CD4-positive, alpha-beta T cell treated with Interleukin-4 for 4 hours (primary cell): ENCODE measurements at regions not wholly inside any gene's neighbourhood (a gene's known extent, or its start where the extent isn't known, plus 50 kb on each side); places are given as distances from the start of the nearest gene placed in this dataset.
"Not testable (repeated sequence)": the region's sequence is repeated elsewhere in the genome, so short reads cannot be mapped to it uniquely, and the experiment has no call there.

Source experiments
- DNase-seq: peaks from one replicate; pipeline ENCODE4 v3.0.0-alpha.2; 2020

- no peak for DNase-seq
Measured at GRCh38 chr6:14544666-14545065, 427.1 kb downstream of the CD83 start.

GRCh38 chr6:14545496-14545895 lies 427.9 kb downstream of the CD83 start:
- DNase-seq, result no peak

- no peak for DNase-seq
Measured at GRCh38 chr6:14546036-14546435, 428.5 kb downstream of the CD83 start.

GRCh38 chr6:14547284-14547998 lies 429.9 kb downstream of the CD83 start:
- DNase-seq, result no peak

GRCh38 chr6:14549304-14549770 lies 431.8 kb downstream of the CD83 start:
- no peak for DNase-seq

- DNase-seq, result no peak
Measured at GRCh38 chr6:14549871-14550270, 432.3 kb downstream of the CD83 start.

- no peak for DNase-seq
Measured at GRCh38 chr6:14550410-14550809, 432.8 kb downstream of the CD83 start.

- DNase-seq, result no peak
Measured at GRCh38 chr6:14550822-14551221, 433.2 kb downstream of the CD83 start.

DNA sequence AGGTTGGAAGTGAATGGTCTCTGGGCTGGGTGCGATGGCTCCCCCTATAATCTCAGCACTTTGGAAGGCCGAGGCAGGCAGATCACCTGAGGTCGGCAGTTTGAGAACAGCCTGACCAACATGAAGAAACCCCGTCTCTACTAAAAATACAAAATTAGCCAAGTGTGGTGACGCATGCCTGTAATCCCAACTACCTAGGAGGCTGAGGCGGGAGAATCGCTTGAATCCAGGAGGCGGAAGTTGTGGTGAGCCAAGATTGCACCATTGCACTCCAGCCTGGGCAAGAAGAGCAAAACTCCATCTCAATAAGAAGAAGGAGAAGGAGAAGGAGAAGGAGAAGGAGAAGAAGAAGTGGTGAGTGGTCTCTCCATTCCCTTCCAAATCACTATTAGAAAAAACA lies 434.0 kb downstream of the CD83 start:
- not testable (repeated sequence) for DNase-seq

- DNase-seq, result no peak
Measured at GRCh38 chr6:14552891-14553290, 435.3 kb downstream of the CD83 start.

GRCh38 chr6:14553515-14553914 lies 435.9 kb downstream of the CD83 start:
- no peak for DNase-seq

- no peak for DNase-seq
Measured at GRCh38 chr6:14555804-14556203, 438.2 kb downstream of the CD83 start.

DNA sequence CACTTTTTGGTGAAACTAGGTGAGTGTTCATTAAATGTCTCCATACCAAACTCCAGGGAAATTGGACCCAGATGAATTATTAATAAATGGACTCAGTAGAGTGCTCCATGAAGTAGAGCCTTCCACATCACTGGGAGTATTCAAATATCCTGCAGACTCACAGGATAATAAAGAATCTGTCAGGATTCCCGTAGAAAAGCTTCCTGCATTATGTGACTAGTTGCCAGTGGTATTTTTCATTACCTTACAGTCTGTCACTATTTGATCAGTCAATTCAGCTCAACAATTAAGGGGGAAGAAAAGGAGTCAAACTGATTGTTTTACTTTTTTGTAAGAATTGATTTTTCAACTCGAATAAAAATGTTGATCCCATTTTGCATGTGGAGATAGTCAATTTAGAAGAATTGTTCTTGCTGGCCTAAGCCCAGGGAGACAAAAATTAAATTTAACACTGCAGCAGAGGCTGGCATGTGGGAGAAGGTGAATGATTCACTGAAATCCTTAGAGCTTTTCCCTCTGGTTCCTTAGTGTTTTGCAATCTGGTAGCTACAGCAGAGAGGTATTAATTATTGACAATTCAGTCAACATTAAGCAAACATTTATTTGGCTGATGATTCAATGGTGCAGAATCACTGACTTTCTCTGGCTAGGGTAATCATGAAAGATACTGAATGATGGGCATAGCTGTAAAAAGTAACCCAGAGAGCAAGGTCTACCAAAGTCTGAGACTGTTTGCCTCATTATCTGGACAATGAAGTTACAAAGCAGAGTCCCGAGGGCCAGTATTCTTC lies 442.4 kb downstream of the CD83 start:
- DNase-seq, result no peak

GRCh38 chr6:14561563-14561962 lies 444.0 kb downstream of the CD83 start:
- not testable (repeated sequence) for DNase-seq

DNA sequence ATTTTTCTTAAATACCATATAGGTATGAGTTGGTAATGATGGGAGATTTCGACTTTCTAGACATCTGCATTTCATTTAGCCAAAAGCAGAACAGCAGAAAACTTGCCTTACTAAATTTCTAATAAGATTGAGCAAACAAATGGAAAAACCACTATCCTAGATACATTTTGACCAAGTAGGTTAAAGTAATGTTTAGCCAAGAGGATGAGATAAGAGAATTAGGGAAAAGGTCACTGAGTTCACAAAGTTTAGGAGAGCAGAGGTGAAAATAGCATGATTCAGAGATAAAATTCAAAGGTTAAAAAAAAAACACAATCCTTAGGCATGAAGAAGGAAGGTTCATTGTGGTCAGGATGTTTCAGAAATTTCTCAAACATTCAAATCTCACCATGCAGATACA lies 450.3 kb downstream of the CD83 start:
- no peak for DNase-seq

- no peak for DNase-seq
Measured at GRCh38 chr6:14569394-14569793, 451.8 kb downstream of the CD83 start.

- not testable (repeated sequence) for DNase-seq
Measured at GRCh38 chr6:14569874-14570273, 452.3 kb downstream of the CD83 start.

DNA sequence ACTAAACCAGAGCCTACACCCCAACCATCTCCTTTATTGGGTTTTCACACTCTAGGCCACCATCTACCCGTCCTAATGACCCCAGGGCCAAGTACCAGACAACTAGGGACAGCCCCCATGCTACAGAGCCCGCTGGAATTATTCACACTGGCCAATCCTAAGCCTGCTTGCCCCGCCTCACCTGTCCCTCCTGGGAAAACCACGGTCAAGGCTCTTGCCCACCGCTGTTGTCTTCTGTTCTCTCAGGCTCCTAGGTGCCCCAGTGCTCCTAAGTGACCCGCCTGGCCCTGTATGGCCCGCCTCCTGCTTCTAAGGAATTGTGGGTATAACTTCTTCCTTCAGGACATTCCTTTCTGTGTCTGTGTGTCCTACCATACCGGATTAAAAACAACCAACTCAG lies 453.4 kb downstream of the CD83 start:
- DNase-seq, result no peak

DNA sequence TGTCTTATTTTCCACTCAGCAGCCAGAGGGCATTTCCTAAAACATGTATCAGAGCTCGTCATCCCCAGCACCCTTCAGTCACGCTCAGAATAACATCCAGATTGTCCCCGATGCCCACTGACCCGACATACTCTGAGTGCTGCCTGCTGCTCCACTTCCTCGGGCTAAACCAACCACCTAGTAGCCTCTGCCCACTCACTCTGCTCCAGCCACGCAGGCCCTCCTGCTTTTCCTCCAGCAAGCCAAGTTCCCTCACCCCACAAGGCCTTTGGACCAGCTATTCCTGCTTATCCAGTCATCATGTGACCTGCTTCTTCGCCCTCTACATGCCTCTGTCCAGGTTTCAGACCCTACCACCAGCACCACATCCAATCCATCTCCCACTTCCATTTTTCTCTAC lies 454.2 kb downstream of the CD83 start:
- DNase-seq, result no peak

- DNase-seq, result no peak
Measured at GRCh38 chr6:14573267-14573666, 455.7 kb downstream of the CD83 start.

GRCh38 chr6:14573703-14574290 lies 456.2 kb downstream of the CD83 start:
- DNase-seq, result no peak

DNA sequence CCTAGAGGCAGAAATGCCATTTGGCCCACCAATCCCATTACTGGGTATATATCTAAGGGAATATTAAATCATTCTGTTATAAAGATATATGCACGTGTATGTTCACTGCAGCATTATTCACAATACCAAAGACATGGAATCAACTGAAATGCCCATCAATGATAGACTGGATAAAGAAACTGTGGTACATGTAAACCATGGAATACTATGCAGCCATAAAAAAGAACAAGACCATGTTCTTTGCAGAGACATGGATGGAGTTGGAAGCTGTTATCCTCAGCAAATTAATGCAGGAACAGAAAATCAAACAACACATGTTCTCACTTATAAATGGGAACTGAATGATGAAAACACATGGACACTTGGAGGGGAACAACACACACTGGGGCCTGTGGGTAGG lies 458.4 kb downstream of the CD83 start:
- DNase-seq, result no peak

DNA sequence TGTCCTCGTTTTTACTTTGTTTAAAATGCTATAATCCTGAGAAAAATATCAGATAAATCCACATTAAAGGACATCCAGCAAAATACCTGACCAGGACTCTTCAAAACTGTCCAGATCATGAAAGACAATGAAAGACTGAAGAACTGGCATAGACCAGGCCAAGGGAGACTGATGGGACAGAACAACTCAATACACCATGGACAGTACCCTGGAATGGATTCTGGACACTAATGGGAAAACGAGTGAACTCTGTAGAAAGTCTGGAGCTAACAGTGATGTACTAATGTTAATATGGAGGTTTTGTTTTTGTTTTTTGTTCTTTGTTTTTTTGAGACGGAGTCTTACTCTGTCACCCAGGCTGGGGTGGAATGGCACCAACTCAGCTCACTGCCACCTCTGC lies 461.4 kb downstream of the CD83 start:
- no peak for DNase-seq

GRCh38 chr6:14582749-14583148 lies 465.2 kb downstream of the CD83 start:
- no peak for DNase-seq
